HG03460 (cell line): ENCODE measurements at regions not wholly inside any gene's neighbourhood (a gene's known extent, or its start where the extent isn't known, plus 50 kb on each side); places are given as distances from the start of the nearest gene placed in this dataset.
"Not testable (repeated sequence)": the region's sequence is repeated elsewhere in the genome, so short reads cannot be mapped to it uniquely, and the experiment has no call there.

Experiments used
- ATAC-seq: cut with Tn5 transposase; IDR thresholded peaks from one replicate; pipeline ENCODE4 v1.9.1; 2021; ENCODE audit not compliant: unreplicated experiment

GRCh38 chr3:139134678-139135372 is 90.1 kb upstream of the PRR23C start:
- no peak for ATAC-seq

DNA sequence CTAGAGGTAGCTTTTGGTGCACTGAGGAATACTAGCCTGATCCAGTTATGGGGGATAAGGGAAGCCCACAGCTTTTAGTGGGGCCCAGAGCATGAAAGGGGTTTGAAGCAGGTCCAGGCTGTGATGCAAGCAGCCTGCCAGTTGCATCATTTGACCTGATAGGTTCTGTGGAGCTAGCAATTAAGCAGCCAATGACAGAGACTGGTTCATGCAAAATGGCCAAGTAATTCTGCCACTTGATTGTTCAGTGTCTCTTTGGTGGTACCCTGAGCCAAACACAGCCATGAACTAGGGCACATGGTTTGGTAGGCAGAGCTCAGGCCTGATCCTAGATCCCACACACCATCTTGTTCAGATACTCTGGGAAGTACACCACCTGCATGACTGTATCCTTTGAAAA is 91.0 kb upstream of the PRR23C start:
- no peak for ATAC-seq

DNA sequence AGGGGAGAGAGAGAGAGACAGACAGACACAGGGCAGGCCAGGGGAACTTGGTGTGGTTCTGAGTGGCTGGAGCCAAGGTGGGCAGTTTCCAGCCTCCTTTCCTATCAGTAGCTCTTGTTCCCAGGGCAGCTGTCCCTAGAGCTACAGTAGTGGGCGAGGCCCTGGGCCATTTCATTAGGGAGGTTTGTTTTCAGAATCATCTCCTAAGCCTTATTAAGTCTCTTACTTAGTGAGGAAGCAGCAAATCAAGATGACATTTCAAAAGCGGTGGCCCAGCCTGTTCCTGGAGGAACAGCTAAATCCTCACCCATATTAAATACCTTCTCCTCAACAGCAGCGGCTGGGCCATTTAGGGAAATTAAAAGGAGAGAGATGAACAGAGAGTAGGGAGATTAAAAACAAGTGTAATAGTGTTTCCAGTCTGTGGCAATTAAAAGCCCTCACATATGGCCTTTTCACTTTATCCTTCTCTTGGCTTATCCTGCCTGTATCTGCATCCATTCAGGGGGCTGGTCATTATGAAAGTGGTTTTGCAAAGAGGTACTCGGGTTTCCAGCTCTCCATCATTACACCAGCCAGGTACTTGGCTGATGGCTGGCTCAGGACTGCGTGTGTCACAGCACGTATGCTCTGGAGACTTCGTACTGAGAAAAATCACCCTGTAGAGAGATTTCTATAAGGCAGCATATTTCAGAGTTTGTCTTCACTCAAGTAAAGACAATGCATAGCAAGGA is 91.9 kb upstream of the PRR23C start:
- no peak for ATAC-seq

GRCh38 chr3:139140553-139140952 is 95.9 kb upstream of the PRR23C start:
- no peak for ATAC-seq

- not testable (repeated sequence) for ATAC-seq
These were observed 101.3 kb upstream of the PRR23C start for GRCh38 chr3:139145980-139146379.

DNA sequence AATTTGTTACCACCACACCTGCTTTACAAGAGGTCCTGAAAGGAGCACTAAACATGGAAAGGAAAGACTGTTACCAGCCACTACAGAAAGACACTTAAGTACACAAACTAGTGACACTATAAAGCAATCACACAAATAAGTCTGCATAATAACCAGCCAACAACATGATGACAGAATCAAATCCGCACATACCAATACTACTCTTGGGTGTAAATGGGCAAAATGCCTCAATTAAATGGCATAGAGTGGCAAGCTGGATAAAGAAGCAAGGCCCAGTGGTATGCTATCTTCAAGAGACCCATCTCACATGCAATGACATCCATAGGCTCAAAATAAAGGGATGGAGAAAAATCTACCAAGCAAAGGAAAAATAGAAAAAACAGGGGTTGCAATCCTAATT is 106.8 kb upstream of the PRR23C start:
- no peak for ATAC-seq

DNA sequence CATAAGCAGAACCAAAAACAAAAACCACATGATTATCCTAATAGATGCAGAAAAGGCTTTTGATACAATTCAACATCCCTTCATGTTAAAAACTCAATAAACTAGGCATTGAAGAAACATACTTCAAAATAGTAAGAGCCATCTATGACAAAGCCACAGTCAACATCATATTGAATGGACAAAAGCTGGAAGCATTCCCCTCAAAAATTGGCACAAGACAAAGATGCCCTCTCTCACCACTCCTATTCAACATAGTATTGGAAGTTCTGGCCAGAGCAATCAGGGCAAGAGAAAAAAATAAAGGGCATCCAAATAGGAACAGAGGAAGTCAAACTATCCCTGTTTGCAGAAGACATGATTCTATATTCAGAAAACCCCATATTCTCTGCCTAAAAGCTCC is 108.7 kb upstream of the PRR23C start:
- not testable (repeated sequence) for ATAC-seq

GRCh38 chr3:139157161-139157932 is 112.7 kb upstream of the PRR23C start:
- no peak for ATAC-seq

DNA sequence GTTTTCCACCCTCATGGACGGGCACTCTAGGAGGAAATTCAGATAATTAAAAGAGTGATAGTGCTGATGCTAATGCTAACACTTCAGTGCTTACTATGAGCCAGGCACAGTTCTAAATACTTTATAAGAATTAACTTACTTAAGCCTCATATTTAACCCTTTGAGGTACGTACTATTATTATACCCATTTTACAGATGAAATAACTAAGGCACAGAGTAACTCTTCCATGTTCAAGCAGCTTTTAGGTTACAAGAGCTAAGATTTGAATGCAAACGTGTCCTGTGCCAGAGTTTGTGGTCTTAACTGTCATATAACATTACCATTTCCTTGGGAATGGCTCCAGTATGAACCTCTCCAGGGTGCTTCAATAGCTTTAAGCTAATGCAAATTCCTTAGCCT is 114.7 kb upstream of the PRR23C start:
- no peak for ATAC-seq

DNA sequence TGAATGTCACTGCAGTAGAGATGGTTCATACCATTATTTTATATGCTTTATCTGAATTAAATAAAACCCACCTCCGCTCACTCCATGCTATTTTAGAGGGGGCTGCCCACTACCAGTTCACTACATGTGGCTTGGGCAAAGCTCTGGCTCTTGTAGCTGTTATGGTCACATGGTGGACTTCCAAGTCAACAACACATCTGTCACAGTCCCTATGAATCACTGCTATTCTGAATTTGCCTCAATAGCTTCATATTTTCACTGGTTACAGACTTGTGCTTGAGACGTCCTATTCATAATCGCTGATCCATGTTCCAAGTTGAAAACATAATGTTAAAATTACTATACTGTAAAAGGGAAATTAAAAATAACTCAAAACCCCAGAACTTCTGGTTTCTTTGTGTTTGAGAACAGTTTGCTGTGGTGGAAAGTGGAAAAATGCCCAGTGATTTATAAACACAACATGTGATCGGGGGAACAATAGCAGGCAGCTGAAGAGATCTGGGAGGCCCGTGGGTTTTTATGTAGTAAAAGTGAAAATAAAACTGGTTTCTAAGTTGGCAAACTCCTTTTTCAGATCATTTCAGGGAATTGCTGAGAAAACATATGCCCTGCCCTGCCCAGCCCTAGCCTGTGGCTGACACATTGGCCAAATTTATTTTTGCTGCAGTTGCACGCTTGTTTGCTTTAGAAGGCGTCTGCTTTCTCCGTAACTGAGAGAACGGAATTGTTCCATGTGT is 128.8 kb upstream of the PRR23C start:
- ATAC-seq: no peak

- ATAC-seq: no peak
These were observed 135.8 kb upstream of the PRR23C start for GRCh38 chr3:139180489-139180888.

DNA sequence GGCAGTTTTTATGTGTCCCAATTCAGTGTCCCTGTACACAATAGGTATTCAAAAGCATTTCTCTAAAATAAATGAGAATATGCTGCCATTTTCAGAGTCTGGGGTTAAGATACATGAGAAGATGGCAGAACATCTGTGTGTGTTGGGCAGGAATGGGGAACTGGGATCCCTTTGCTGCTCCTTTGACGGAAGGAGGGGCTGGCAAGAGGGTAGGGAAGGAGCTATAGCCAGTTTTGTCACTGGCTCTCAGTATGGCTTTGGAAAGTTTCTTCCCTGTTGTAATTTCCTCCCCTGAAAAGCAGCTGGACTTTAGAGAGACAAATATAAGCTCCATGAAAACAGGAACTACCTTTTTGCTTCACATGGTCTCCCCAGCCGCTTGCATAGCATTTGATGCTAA is 137.5 kb upstream of the PRR23C start:
- no peak for ATAC-seq

- ATAC-seq: no peak
These were observed 137.9 kb upstream of the PRR23C start for GRCh38 chr3:139182598-139182997.

- ATAC-seq: no peak
These were observed 140.8 kb upstream of the PRR23C start for GRCh38 chr3:139185527-139185926.

DNA sequence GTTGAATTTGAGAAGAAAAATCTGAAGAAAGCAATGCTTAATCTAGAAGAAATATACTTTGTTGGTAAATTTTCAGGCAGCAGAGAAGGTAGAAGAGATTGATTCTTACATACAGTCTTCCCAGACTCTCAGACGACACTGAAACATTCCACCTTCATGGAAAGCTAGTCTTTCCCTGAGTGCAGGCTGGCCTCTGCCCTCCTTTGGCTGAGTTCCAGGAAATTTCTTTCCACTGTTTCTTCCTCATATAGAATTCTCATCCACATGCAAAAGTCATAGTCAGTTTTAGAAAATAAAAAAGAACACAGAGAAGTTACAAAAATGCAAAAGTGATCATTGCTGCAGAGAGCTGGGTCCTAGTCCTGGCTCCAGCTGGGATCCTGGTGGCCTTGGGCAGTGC is 142.5 kb upstream of the PRR23C start:
- ATAC-seq: no peak

DNA sequence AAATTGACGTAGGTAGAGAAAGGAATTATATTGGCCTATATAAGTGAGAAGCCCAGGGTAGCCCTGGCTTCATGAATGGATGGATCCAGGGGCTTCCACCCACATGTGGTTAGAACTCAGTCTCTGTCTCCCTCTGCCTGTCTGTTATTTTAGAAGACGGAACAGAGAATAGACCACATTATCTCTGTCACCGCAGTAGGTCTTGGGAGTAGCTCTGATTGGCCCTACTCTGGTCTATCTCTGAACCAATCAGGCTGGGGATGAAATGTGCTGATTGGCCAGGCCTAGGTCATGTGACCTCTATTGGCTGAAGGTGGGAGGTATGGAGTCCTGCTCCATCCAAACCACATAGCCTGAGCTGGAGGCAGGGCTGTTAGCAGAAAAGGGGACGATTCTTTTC is 143.0 kb upstream of the PRR23C start:
- no peak for ATAC-seq

DNA sequence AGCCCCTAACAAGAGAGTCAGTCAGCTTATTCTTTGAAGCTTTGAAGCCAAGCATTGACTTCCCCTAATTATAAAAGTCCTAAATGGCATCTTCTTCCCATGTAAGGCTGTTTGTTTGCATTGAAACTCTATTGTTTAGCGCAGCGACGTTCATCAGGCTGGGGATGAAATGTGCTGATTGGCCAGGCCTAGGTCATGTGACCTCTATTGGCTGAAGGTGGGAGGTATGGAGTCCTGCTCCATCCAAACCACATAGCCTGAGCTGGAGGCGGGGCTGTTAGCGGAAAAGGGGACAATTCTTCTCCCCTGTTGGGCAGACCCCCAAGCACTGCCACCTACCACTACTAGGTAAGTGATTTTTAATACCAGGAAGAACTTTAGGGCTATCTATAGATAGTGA is 145.3 kb upstream of the PRR23C start:
- ATAC-seq: no peak

GRCh38 chr3:139194421-139194820 is 149.4 kb upstream of the MRPS22 start:
- not testable (repeated sequence) for ATAC-seq

- ATAC-seq: not testable (repeated sequence)
These were observed 147.7 kb upstream of the MRPS22 start for GRCh38 chr3:139196146-139196545.

GRCh38 chr3:139197251-139197650 is 146.6 kb upstream of the MRPS22 start:
- ATAC-seq: no peak

DNA sequence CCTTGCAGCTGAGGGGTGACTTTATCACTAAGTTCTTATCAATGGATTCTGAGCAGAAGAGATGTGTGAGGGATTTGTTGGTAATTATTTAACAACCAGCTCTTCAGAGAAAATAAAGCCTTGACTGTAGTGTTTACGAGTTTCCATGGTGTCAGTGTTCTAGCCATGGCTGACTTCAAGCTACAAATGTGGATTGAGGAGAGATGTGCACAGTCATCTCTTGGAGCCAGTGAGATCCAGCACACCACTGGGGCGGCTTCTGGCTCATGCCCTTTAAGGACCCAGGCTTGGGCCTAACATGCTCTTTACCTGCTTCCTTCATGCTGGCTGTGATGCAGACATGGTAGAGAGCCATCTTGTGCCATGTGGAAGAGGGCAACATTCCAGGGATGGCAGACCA is 145.6 kb upstream of the MRPS22 start:
- ATAC-seq: no peak
